Ascending aorta (tissue), 2 donors: ENCODE measurements at regions not wholly inside any gene's neighbourhood (a gene's known extent, or its start where the extent isn't known, plus 50 kb on each side); places are given as distances from the start of the nearest gene placed in this dataset.
A peak's percentile ranks its signal among the peaks of the same experiment; 100 is the strongest.

Experiments
- DNase-seq, 2 donors: peaks; one replicate each; pipeline ENCODE4 v3.0.0-alpha.2; 2019; ENCODE audit warnings: low spot score in 2 of 2
- H3K27ac ChIP-seq, 2 donors: fragments of 200-600 bp; sonication (generic); one replicate each; pipeline ENCODE4 v1.5.1; 2016 to 2017; ENCODE audit warnings: mild to moderate bottlenecking in 1 of 2
- H3K27me3 ChIP-seq: fragments of 200-600 bp; sonication (generic); one replicate; pipeline ENCODE4 v1.5.1; 2017
- H3K36me3 ChIP-seq, 2 donors: fragments of 200-600 bp; sonication (generic); one replicate each; pipeline ENCODE4 v1.5.1; 2016
- H3K4me1 ChIP-seq, 2 donors: fragments of 200-600 bp; sonication (generic); one replicate each; pipeline ENCODE4 v1.5.1; 2016 to 2017; ENCODE audit warnings: mild to moderate bottlenecking in 1 of 2
- H3K4me3 ChIP-seq, 2 donors: fragments of 200-600 bp; sonication (generic); one replicate each; pipeline ENCODE4 v1.5.1; 2016 to 2017; ENCODE audit warnings: mild to moderate bottlenecking in 1 of 2
- H3K9me3 ChIP-seq, 2 donors: fragments of 200-600 bp; sonication (generic); one replicate each; pipeline ENCODE4 v1.5.1; 2016
- intact Hi-C: fragments of 100-400 bp; cut with DNase I; formaldehyde crosslinking; loops from one replicate; pipeline ENCODE4 v1.15.1; 2023
- TF ChIP-seq, protein P1 (sequence below), 3 experiments: fragments of 200-600 bp in 2 of 3; fragments of 450-650 bp in 1 of 3; sonication (generic) in 2 of 3; IDR thresholded peaks; one replicate each; pipeline ENCODE4 v1.5.1; 2016 to 2019; ENCODE audit warnings: antibody characterized with exemption in 3 of 3, mild to moderate bottlenecking in 1 of 3, moderate library complexity in 1 of 3

DNA sequence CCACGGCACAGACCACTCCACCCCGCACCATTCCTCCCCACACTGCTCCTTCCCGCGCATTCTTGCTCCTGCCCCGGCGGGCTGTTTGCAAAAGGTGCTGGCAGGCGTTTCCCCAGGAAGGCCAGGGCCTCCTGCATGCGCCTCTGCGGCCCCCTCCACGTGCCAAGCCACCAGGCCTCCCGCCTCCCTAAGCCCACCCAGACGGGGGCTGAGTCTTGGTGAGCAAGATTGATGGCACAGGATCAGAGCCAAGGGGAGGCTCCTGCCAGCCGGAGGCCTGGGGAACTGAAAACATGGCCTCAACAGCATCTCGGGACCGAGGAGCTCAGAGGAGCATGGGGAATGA lies 328.3 kb upstream of the DIO3 start:
- no peak overlapping the region for H3K4me3 ChIP-seq
- H3K27ac ChIP-seq = no peak overlapping the region
- TF ChIP-seq, protein P1, sequence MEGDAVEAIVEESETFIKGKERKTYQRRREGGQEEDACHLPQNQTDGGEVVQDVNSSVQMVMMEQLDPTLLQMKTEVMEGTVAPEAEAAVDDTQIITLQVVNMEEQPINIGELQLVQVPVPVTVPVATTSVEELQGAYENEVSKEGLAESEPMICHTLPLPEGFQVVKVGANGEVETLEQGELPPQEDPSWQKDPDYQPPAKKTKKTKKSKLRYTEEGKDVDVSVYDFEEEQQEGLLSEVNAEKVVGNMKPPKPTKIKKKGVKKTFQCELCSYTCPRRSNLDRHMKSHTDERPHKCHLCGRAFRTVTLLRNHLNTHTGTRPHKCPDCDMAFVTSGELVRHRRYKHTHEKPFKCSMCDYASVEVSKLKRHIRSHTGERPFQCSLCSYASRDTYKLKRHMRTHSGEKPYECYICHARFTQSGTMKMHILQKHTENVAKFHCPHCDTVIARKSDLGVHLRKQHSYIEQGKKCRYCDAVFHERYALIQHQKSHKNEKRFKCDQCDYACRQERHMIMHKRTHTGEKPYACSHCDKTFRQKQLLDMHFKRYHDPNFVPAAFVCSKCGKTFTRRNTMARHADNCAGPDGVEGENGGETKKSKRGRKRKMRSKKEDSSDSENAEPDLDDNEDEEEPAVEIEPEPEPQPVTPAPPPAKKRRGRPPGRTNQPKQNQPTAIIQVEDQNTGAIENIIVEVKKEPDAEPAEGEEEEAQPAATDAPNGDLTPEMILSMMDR (IDR thresholded peaks at IDR 0.05) = no peak
- H3K4me1 ChIP-seq = no peaks in the 10 kb centered on the region
- intact Hi-C loops = no loop called here
- no peaks in the 10 kb centered on the region for H3K9me3 ChIP-seq
- no peaks in the 10 kb centered on the region for H3K27me3 ChIP-seq
- DNase-seq = peak in 1 of 2 donors; percentile 27
- no peaks in the 10 kb centered on the region for H3K36me3 ChIP-seq

DNA sequence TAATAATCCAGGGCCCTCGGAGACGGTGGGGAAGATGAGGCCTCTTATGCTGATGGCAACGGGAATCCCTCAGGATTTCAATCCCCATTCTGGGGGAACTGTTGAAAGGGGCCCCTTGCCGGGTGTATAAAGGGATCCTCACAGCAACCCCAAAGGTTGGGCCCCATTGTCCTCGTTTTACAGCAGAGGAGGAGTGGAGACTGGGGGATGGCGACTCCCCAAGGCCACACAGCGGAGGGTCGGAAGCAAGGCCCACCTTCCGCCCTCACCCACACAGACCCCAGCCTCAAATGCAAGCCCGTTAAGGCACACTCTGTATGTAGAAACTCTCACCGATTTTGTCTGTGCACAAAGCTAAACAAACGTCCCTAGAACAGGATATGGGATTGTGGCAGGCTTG lies 327.9 kb upstream of the DIO3 start:
- no peaks in the 10 kb centered on the region for H3K9me3 ChIP-seq
- intact Hi-C loops = no loop called here
- no peak overlapping the region for H3K27ac ChIP-seq
- no peaks in the 10 kb centered on the region for H3K27me3 ChIP-seq
- H3K4me3 ChIP-seq = no peak overlapping the region
- DNase-seq = peak in 1 of 2 donors; percentile 22
- TF ChIP-seq, protein P1 (IDR thresholded peaks at IDR 0.05) = no peak
- H3K4me1 ChIP-seq = no peaks in the 10 kb centered on the region
- H3K36me3 ChIP-seq = no peaks in the 10 kb centered on the region

DNA sequence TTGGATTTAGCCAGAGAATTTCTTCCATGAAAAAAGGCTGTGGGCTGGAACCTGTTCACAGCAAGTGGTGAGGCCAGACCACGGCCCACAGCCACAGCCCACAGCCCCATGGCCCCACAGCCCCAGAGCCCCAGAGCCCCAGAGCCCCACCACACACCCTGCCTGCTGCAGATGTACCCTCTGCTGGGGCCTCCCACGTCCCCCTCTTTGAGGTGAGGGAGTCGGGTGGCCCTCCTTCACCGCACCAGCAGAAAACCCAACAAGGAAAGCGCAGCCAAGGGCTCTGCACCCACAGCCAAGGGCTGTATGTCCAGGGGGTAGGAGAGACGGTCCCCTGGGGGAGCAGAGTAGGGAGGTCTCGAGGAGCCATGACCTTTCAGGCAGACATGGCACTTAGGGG lies 327.5 kb upstream of the DIO3 start:
- H3K4me1 ChIP-seq = no peaks in the 10 kb centered on the region
- intact Hi-C loops = no loop called here
- H3K4me3 ChIP-seq = no peak overlapping the region
- TF ChIP-seq, protein P1 (IDR thresholded peaks at IDR 0.05) = no peak
- H3K27ac ChIP-seq = no peak overlapping the region
- H3K27me3 ChIP-seq = no peaks in the 10 kb centered on the region
- DNase-seq = peak in 1 of 2 donors; percentile 46
- H3K36me3 ChIP-seq = no peaks in the 10 kb centered on the region
- H3K9me3 ChIP-seq = no peaks in the 10 kb centered on the region

DNA sequence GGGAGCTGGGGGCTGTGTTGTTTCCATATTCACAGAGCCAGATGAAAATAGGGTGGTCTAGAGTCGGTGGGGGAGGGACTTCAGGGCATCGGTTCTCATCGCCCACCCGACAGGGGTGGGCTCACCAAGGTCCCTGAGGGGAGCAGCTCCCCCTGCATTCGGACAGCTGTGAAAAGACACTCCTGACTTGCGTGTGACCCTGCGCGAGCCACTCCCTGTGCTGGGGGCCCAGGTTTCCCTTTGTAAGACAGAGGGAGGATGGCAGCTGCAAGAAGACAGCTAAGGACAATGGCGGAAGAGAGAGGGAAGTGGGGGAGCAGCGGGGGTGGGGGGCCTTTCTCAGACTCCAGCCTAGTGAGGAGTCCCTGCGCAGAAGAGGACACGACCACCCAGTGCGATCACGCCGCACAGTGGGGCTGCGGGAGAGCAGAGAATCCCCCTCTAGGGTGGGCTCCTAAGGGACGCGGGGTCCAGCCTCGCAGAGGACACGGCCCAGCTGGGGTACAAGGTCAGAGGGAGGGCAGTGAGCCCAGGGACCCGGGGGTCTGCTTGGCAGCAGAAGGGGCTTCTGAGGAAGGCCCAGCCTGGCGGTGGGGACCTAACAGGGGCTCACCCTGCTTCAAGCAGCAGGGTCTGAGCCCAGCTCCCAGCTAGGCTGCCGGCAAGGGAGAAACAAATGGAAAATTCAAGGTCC lies 326.9 kb upstream of the DIO3 start:
- Histone ChIP-seq H3K4me3 (no peak overlapping the region), H3K9me3 (no peaks in the 10 kb centered on the region), H3K27me3 (no peaks in the 10 kb centered on the region), H3K27ac (no peak overlapping the region), H3K4me1 (no peaks in the 10 kb centered on the region), H3K36me3 (no peaks in the 10 kb centered on the region)
- peak in 1 of 2 donors; percentile 54 for DNase-seq
- TF ChIP-seq, protein P1 (IDR thresholded peaks at IDR 0.05) = no peak
- intact Hi-C loops = no loop called here

DNA sequence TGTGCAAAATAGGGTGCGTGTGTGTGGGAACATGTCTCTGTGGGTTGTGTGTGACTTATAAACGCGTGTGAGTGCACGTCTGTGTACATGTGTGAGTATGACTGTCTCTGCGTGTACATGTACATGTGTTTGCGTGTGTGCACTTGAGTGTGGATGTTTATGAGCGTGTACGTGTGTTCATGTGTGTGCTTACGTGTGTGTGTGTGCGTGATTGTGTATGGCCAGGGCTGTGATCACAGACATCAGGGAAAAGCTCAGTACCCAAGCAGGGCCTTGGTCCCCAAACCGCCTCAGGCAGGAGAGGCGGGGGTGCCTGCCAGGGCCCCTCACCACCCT lies 326.3 kb upstream of the DIO3 start:
- no peak for DNase-seq
- no peaks in the 10 kb centered on the region for H3K27me3 ChIP-seq
- no peak overlapping the region for H3K27ac ChIP-seq
- H3K4me1 ChIP-seq = no peaks in the 10 kb centered on the region
- H3K9me3 ChIP-seq = no peaks in the 10 kb centered on the region
- H3K4me3 ChIP-seq = no peak overlapping the region
- TF ChIP-seq, protein P1 (IDR thresholded peaks at IDR 0.05) = no peak
- no peaks in the 10 kb centered on the region for H3K36me3 ChIP-seq
- intact Hi-C loops = no loop called here
